ENCODE measurements at regions not wholly inside any gene's neighbourhood (a gene's known extent, or its start where the extent isn't known, plus 50 kb on each side); places are given as distances from the start of the nearest gene placed in this dataset.
"Not testable (repeated sequence)": the region's sequence is repeated elsewhere in the genome, so short reads cannot be mapped to it uniquely, and the experiment has no call there.

DNA sequence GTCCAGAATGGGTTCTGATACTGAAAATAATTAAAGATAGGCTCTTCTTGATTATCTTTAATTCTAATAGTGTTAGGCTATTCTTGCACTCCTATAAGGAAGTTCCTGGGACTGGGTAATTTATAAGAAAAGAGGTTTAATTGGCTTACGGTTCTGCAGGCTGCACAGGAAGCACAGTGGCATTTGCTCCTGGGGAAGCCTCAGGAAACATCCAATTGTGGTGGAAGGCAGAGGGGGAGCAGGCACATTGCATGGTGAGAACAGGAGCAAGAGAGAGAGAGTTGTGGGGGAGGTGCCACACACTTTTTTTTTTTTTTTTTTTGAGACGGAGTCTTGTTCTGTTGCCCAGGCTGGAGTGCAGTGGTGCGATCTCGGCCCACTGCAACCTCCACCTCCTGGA, 540.3 kb downstream of the RFPL4B start:
- not testable (repeated sequence) for DNase-seq

DNA sequence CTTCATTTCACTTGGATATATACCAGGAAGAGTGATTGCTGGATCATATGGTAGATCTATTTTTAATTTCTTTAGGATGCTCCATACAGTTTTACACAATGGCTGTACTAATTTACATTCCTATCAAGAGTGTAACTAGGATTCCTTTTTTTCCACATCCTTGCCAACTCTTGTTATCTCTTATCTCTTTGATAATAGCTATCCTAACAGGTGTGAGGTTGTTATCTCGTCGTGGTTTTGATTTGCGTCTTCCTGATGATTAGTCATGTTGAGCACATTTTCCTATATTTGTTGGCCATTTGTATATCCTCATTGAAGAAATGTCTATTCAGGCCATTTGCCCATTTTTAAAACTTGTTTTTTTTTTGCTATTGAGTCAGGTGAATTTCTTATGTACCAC, 552.4 kb downstream of the RFPL4B start:
- peak; percentile 89 for DNase-seq

DNA sequence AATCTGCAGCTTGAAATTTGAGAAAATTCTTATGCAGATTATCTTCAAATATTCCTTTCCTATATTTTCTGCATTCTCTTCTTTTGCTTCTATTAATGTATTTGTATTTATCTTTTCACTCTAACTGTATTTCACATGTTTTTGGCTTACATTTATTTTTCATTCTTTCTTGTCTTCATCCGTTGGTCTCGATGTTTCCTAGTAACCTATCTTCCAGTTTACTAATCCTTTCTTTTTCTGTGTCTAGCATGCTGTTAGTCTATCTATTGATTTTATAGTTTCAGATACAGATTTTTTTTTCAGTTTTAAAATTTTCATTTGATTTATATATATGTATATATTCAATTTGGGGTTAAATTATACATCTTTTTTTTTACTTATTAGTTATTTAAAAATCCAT, 556.2 kb downstream of the RFPL4B start:
- DNase-seq: no peak

DNA sequence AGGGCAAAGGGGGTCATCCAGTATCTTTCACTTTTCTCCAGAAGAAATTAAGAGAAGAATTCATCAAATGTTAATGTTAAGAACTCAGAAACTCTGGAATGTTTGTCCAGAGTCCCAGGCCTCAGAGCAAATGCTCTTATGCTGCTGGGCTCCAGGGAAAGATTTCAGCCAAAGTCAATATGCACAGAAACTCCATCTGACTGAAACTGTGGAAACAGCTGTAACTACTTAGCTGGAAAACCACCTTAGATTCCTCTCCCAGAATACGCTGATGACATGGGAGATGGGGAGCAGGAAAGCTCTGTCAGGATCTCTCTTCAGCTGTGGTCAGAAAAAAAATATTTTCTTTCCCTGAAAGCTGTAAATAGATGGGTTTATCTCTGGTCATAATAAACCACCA, 559.6 kb downstream of the RFPL4B start:
- no peak for DNase-seq

DNA sequence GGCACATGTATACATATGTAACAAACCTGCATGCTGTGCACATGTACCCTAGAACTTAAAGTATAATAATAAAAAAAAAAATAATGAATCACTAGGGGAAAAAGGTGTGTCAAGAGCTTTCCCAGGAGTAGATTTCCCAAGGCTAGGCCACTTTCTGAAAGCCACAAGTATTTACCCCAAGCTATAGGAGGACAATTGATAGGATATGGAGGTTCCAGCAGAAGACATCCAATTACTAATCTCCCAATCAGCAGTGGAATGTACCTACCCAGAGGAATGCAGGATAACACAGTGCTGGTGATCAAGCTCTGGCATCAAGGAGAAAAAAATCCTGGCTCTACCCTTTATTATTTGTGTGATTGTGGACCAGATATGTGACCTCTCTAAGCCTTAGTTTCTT, 562.7 kb downstream of the RFPL4B start:
- peak; percentile 29 for DNase-seq

DNA sequence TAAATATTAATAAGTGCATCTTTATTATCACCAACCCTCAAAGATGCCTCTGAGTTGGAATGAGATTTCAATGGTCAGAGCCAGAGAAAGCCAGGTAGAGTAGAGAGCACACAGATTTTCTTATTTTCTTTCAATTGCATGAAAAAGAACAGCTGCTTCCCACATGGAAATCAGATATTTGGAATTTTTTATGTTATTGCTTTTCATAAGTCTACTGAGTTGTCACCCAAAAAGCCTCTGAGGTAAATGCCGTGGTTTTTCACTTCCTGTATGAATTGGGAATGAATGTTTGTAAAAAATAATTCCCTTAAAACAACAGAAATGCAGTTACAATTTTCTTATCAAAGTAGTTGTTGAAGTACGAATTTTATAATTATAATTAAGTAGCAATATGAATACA, 563.1 kb downstream of the RFPL4B start:
- no peak for DNase-seq

DNA sequence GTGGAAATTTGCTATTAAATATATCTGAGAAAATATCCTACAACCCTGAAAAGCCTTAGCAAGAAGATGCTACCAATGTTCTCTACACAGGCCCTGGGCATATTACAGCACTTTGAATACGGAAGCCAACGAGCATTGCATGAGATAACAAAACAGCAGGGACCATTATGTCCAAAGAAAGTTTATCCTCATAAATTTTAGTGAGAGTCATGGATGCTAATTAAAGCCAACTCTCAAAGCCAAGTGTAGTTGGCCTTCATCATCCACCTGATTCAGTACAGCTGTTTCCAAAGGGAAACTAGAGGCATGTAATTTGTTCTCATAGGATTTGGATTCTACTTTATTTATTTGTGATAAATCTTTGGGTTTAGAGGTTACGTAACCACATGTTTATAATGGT, 564.8 kb downstream of the RFPL4B start:
- DNase-seq: no peak

DNA sequence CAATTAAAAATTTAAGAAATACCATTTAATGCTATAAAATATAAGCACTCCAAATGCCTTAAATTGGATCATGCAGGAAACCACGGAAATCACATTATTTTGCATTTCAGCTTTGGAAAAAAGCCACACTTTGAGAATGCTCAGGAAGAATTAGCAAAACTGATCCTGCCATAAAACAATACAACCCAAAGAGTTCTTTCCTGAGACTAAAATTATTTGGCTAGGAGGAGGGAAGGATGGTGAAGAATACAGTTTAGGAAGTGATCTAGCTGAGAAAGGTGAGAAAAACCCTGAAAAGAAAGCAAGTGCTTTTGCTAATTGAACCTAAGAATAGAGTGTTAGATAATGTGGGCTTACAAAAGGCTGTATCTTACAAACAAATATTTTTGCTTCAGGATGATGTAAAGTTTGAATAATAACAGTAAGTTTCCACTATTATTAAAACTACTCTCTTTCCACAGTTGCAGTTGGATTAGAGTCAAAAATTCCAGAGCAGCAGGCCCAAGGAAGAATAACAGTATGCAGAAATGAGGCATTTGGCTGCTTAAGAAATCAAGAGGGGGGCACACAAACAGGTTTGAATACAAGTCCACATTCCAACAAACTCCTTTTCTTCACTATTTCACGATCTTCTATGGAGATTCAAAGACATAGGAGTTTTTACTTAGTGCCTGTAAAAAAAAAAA, 565.4 kb downstream of the RFPL4B start:
- peak; percentile 34 for DNase-seq

DNA sequence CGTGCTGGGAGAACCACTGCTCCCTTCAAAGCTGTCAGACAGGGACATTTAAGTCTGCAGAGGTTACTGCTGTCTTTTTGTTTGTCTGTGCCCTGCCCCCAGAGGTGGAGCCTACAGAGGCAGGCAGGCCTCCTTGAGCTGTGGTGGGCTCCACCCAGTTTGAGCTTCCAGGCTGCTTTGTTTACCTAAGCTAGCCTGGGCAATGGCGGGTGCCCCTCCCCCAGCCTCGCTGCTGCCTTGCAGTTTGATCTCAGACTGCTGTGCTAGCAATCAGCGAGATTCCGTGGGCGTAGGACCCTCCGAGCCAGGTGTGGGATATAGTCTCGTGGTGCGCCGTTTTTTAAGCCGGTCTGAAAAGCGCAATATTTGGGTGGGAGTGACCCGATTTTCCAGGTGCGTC, 572.6 kb downstream of the RFPL4B start:
- not testable (repeated sequence) for DNase-seq

DNA sequence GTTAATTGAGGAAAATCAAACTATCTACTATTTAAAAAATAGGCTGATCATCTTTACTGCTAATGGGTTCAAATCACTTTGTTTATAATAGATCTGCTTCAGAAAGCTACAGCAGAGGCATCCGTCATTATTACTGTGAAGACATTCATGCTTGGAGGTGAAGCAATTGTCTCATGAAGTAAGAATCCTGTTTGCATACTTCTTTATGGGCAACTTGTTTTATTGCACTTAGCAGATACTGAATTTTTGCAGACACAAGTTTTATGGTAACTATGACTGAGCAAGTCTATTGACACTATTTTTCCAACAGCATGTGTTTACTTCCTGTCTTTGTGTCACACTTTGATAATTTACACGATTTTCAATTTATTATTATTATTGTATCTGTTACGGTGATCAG, 573.9 kb downstream of the RFPL4B start:
- DNase-seq: no peak

DNA sequence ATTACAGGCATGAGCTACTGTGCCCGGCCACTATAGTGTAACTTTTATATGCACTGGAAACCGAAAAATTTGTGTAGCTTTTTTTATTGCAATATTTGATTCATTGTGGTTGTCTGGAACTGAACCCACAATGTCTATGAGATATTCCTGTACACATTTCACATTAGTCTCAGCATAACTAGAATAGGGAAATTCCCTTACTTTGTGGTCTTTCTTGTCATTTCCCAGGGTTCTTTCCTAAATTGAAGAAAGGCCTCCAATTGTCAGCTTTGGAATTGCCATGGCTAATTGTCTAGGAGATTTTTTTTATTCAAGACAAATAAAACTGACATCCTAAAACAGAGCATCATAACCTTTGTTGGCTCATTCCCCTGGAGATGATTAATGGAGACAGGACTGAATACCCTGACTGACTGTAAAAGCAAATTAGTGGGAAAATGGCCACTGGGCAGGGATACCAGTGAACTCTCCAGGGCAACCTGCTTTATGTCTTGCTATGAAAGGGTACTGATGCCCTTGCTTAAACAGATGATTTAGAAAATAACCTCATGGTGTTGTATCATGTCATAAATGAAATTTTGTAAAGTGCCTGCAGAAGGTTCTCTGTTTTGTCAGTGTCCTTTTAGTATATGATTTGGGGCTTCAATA, 576.9 kb downstream of the RFPL4B start:
- no peak for DNase-seq

DNA sequence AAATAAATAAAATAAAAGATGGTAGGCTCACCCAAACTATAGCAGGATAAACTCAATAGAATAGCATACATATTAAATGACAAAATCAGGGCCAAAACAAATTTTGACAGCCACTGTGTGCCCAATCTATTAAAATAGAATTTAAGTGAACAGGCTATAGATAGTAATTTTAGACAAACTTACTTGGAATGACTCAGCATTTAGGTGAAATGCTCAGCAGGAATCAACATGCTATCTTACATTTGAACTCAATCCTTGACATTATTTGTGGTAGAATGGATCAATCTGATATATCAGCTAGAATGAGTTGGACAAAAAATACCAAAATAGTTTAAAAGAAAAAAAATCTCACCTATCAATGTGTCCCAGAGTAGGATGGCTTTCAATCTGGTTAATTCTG, 578.6 kb downstream of the RFPL4B start:
- DNase-seq: no peak

DNA sequence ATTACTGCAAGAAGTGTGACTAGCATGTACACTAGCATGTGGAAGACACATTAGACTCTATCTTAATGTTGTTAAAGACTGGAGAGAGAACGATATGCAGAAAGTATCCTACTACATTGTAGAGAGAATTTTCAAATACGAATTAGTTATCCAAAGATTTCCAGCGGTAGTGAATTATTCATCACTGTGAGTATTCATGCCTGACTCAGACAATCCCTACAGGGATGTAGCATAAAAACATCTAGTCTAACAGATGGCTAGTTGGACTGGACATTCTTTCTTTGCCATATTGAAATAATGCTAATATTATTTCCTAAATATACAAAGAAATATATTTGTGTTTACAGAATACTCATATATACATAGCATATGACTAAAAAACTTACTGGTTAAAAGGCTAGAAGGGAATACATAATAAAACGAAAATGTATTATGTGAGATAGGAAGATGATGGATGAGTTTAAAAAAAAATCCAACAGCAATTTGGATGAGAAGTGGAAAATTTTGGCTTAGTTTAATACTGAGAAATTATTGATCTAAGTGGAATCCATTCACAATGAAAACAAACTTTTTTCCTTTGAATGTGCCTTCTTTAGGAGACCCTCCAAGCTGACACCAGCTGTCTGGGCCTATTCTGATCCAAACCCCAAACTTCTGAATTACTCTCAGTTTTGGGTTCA, 580.7 kb downstream of the RFPL4B start:
- no peak for DNase-seq

DNA sequence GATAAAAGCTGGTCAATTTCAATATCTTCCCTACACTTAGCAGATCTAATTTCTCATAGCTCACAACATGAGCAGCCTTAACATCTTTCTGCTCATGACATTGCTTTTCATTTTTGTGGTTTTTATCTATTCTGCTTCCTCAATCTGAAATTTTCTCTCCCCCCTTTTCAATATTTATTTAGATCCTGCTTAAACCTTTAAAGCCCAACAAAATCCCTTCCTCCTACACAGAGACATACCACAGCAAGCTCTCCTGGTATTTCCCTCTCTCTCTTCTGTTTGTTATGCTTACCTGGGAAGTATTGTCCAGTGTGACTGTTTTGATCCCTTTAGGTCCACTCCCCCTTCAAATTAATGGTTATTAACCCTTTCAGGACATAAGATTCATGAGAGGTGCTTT, 582.5 kb downstream of the RFPL4B start:
- DNase-seq: no peak

DNA sequence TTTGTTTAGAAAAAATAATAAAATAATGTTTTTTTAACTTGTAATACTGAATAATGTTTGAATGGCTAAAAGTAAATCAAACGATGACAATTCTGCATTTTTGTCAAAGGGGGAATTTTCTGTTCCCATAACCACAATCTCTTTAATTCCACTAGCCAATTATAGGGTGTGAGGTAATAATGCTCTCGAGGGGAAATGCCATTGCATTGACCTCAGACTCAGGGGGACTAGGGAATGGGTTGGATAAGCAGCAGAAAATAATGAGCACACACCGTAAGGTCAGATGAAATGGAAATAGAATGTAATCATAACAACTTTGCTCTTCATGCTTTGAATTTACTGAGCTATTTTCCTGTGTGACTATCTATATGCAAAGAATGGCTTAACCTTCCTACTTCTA, 584.7 kb downstream of the RFPL4B start:
- DNase-seq: peak; percentile 48

DNA sequence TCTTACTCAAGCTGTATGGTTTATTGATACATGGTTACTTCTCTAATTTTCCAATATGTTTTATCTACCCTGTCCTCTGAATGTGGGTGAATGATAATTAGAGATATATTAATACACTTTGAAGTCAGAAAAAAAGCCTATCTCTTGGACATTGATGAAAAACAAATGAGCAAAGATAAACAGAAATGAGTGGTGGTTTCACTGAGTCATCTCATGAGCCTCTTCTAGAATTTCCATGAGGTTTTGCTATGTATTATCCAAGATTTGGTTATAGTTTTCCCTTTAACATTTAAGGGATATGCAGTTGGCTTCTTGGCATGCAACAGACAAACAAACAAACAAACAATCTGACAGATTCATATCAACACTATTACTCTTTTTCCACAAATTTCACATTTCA, 586.8 kb downstream of the RFPL4B start:
- no peak for DNase-seq

DNA sequence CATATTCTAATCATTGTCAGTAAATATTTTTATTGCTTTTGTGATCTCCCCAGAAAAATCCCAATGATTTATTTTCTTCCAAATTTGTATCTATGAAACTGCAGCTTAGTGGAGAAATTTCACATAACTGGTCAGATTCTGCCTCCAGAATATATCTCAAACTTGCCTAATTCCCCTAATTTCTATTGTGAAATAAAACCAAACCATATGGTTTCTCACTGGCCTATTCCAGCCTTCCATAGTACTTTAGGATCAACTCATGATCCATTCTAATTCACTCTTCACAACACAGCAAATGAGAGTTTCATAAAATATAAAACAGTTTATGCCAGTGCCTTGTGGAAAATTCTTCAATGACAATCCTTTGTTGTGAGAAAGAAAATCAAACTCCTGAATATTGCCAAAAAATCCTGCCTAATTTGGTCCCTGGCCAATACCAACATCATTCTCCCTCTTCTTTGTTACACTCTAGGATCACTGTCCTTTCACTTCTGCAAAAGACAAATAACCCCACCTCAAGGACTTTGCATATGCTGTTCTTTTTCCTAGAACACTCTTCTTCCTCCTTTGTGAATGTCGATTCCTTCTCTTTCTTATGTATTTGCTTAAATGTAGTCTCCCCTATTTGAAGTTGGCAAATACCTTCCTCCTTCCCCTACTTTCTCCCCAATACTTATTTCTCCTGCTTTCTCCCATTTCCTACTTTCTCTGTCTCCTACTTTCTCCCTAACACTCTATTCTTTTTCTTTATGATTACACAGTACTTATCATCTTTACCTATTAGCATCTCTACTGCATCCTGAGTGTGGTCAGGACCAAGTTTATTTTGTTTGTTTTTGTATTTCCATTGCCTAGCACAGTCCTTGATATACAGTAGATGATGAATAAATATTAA, 587.5 kb downstream of the RFPL4B start:
- DNase-seq: no peak

DNA sequence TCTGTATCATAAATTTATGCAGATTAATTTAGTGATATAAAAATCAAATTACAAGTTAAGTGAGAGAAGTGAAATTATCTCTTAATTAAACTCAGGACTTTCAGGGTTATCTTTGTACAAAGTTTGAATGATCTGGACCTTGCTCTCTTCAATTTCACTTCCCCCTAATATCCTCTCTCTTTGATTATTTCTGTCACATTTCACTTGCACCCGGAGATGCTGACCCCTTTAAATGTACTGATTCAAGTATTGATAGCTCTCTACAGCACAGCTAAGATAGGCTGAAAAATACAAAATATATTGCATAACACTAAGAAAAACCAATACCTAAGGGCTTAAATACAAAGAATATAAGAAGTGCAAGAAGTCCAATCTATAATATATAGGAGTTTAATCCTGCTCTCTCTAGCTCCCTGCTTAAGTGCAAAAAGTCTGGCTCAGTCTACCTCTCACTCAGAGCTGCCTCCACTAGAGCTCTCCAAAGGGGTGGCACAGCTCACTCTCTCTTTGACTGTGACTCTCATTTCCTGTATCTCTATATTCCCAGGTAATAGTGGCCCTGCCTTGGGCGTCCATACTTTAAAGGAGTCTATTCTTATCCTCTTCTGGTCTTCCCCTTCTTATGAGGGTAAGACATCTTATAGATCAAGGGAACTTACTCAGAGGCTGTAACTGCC, 588.4 kb downstream of the RFPL4B start:
- DNase-seq: no peak

DNA sequence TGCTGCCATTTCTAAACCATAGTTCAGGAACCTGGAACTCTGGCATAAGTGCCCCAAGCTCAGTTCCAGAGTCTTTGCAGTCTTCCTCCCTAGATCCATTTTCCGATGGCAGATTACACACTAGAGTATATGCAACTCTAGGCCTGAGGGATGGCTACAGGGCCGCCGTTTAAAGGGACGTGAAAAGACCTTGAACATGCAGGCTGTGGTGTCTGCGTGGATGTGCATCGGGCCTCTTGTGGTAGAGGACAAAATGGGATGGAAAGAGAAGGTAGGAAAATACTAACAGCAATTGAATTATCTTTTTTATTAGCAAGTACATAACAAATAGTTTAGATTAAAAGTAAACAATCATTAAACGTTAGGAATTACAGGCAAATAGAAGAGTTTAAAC, 588.9 kb downstream of the RFPL4B start:
- no peak for DNase-seq

DNA sequence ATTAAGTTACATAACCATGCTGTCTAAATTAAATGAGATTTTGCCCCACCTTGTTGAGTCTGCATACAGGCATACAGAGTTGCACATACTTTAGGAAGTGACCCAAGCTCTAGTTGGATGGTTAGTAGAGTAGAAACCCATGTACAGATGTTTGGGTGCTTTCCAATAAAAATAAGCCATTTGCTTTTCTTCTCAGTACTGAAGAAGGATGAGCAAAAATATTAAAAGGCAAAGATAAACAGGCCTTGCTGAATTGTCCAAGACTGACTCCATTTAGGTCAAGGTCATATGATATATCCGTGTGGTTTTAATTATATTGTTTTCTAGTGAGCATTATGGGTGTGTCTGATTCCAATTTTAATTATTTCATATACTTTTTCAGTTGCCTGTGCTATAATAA, 589.4 kb downstream of the RFPL4B start:
- no peak for DNase-seq

DNA sequence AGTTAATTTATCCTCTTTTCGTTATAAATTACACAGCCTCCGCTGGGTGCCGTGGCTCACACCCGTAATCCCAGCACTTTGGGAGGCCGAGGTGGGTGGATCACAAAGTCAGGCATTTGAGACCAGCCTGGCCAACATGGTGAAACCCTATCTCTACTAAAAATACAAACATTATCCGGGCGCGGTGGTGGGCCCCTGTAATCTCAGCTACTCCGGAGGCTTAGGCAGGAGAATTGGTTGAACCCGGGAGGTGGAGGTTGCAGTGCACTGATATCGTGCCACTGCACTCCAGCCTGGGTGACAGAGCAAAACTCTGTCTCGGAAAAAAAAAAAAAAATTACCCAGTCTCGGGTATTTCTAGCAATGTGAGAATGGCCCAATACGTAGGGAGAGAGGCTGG, 590.6 kb downstream of the RFPL4B start:
- not testable (repeated sequence) for DNase-seq

DNA sequence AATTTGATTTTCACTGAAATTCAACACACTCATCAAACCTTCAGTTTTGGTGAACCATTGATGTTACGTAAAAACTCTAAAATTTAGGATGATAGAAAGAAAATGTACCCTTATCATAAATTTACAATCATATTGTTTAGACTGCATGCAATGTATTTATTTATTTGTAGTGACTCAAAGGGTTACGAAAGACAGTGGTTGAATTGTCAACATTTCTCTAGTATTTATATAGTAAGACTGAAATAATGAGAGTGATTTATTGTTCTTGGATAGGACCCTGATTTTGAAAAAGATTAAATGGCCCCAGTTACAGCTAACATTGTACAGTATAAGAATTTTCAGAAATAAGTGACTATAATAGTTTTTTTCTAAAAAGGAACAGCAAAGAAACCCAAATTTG, 591.5 kb downstream of the RFPL4B start:
- no peak for DNase-seq

DNA sequence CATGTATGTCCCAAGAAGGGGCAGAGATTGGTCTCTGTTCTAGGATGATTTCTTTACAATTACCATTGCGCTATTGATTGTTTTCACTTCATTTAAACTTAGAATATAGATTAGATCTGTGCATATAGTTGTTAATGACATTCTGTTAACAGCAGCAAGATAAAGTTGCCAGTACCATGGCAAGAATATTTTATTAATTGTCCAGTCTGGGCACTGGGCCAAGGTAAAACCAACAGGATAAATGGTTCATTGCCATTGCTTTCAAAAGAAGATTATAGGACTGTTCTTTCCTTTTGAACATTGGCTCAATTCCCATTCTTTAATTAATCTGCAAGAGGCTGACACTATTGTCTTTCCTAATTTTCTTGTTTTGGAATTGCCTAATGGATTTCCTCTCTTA, 592.4 kb downstream of the RFPL4B start:
- peak; percentile 16 for DNase-seq
